Muscle layer of colon (tissue), 2 donors: ENCODE measurements at regions not wholly inside any gene's neighbourhood (a gene's known extent, or its start where the extent isn't known, plus 50 kb on each side); places are given as distances from the start of the nearest gene placed in this dataset.
"Not testable (repeated sequence)": the region's sequence is repeated elsewhere in the genome, so short reads cannot be mapped to it uniquely, and the experiment has no call there.

Source experiments
- H3K27ac ChIP-seq: one replicate; pipeline ENCODE4 v1.7.0; 2013; ENCODE audit warnings: low read depth, mild to moderate bottlenecking, low read length, moderate library complexity
- H3K27me3 ChIP-seq, 2 donors: one replicate each; pipeline ENCODE4 v1.7.0; 2013; ENCODE audit warnings: low read length in 2 of 2, mild to moderate bottlenecking in 2 of 2; ENCODE audit not compliant: insufficient read depth in 2 of 2, control insufficient read depth in 1 of 2
- H3K36me3 ChIP-seq: one replicate; pipeline ENCODE4 v1.7.0; 2013; ENCODE audit warnings: mild to moderate bottlenecking, low read length; ENCODE audit not compliant: insufficient read depth
- H3K4me1 ChIP-seq: one replicate; pipeline ENCODE4 v1.7.0; 2013; ENCODE audit warnings: mild to moderate bottlenecking, low read length; ENCODE audit not compliant: insufficient read depth
- H3K4me3 ChIP-seq, 2 donors: one replicate each; pipeline ENCODE4 v1.7.0; 2013; ENCODE audit warnings: low read length in 2 of 2, low read depth in 1 of 2, mild to moderate bottlenecking in 1 of 2, moderate library complexity in 1 of 2
- H3K9ac ChIP-seq: one replicate; pipeline ENCODE4 v1.7.0; 2013; ENCODE audit warnings: low read length
- H3K9me3 ChIP-seq: one replicate; pipeline ENCODE4 v1.7.0; 2013; ENCODE audit warnings: mild to moderate bottlenecking, low read length
- donor health status: abdominal sarcoma.
- donor health status: Adenocarcinoma of cecum.

DNA sequence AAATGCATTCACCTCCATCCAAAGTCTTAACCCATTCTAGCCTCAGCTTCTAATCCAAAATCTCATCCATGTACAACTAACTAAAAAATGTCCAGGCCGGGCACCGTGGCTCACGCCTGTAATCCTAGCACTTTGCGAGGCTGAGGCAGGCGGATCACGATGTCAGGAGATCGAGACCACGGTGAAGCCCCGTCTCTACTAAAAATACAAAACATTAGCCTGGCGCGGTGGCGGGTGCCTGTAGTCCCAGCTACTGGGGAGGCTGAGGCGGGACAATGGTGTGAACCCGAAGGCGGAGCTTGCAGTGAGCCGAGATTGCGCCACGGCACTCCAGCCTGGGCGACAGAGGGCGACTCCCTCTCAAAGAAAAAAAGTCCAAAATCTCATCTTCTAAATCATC is 523.0 kb downstream of the DIPK2A start:
- not testable (repeated sequence) for H3K36me3 ChIP-seq, H3K4me1 ChIP-seq, H3K4me3 ChIP-seq, H3K9me3 ChIP-seq, H3K27ac ChIP-seq, H3K9ac ChIP-seq, H3K27me3 ChIP-seq

DNA sequence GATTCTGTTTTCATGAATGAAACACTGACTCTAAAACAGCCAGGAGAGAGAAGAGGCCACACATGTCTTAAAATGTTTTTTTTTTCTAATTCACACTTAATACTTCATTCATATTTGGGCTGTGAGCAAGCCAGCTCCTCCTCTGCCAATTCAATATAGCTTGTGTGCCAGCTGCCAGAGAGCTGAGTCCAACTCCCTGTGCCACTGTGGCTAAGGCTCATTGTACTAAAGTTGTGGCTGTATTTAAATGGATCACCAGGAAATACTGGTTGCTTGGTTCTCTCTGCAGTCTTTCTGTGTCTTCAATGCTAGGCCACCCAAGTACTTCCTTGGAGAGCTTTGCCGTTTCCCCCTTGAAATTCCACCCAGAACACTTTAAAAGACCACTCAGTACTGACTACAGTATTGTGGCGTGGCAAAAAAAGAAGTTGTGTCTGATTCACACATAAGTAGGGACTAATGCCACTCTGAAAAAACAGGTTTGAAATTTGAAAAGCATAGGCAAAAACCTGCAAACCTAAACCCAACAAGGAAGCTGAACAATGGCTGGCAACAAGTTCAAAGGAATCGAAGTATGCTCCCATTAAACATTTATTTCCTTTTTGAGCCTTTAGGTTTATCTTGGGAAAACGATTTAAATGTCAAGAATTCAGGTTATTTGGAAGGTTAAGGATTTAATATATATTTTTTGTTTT is 524.7 kb downstream of the DIPK2A start:
- no peaks in the 10 kb centered on the region for H3K4me1 ChIP-seq
- no peaks in the 10 kb centered on the region for H3K27me3 ChIP-seq
- no peaks in the 10 kb centered on the region for H3K36me3 ChIP-seq
- no peak overlapping the region for H3K9ac ChIP-seq
- H3K9me3 ChIP-seq = no peaks in the 10 kb centered on the region
- no peak overlapping the region for H3K4me3 ChIP-seq
- H3K27ac ChIP-seq = no peak overlapping the region

DNA sequence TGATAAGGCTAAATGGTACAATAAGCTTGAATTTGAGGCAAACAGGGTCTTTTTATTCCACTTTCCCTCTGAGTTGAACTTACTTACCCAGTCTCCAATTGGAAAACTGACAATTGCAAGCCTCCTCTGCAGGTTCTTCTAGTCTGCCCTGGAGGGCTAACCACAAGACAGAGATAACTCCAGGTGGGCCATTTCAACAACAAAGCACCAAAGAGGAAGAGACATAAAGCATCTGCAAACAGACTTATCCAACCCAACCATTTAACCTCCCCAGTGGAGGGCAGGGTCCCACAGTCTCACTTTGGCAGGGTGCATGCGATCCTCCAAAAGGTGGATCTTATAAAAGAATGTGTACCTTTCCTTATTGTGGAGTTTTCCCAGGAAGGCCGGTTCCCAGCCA is 525.8 kb downstream of the DIPK2A start:
- Histone ChIP-seq H3K4me1 (no peaks in the 10 kb centered on the region), H3K27ac (no peak overlapping the region), H3K4me3 (no peak overlapping the region), H3K27me3 (no peaks in the 10 kb centered on the region), H3K9ac (no peak overlapping the region), H3K9me3 (no peaks in the 10 kb centered on the region), H3K36me3 (no peaks in the 10 kb centered on the region)

DNA sequence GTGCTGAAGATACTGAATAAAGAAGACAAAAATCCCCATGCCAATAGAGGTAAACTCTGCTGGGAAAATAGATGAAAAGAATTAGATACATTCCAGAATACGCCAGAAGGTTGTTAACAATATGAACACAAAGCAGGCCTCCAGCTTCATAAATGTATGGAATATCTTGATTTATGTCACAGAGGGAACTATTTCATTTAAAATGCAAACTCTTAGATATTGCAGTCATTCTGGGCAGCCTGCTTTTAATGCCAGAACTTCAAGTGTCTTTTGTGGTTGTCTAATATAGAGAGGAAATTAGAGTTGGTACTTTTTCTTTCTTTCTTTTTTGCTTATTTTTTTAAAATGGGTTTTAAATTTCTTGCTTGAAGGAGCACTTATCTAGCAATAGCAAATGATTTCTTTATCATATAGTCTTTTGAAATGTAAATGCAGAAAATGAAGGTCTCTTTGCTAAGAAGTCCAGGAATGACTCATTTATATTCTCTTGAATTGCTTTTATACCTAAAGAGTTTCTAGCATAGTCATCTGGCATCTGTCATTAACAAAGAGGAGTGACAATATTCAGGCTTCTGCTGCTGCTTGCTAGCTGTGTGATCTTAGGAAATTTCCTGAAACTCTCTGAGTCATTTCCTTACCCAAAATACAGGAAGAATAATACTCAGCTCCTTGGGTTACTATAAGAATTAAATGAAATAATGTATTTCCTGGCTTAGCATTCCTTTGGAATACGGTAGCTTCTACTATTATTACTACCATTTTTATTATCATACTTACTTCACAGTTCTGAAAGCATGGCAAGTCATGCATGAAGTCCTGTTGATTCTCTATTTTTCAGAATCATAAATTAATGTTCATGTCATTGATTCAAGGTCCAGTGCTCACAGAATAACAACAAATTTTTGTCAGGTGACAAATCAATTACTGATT is 527.6 kb downstream of the DIPK2A start:
- Histone ChIP-seq H3K9ac (no peak overlapping the region), H3K4me3 (no peak overlapping the region), H3K36me3 (no peaks in the 10 kb centered on the region), H3K4me1 (no peaks in the 10 kb centered on the region), H3K9me3 (no peaks in the 10 kb centered on the region), H3K27me3 (no peaks in the 10 kb centered on the region), H3K27ac (no peak overlapping the region)

DNA sequence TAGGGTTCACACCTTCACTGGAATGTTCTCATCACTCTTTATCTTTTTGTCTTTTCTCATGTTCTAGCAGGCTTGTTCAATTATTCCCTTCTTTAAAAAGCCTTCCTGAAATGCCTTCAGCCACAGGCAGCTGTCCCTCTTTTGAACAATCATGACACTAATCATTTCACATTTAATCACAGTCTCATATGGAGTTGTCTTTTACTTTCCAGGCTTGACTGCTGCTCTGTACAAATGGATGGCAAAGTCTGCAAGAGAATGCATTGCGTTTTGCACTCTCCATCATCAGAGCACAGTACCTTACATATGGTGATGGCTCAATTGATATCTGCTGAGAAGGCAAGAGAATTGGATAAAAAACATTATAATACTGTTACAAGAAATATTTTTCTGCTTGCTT is 529.8 kb downstream of the DIPK2A start:
- H3K27me3 ChIP-seq = no peaks in the 10 kb centered on the region
- no peak overlapping the region for H3K4me3 ChIP-seq
- H3K27ac ChIP-seq = no peak overlapping the region
- H3K9me3 ChIP-seq = no peaks in the 10 kb centered on the region
- H3K9ac ChIP-seq = no peak overlapping the region
- H3K4me1 ChIP-seq = no peaks in the 10 kb centered on the region
- H3K36me3 ChIP-seq = no peaks in the 10 kb centered on the region

DNA sequence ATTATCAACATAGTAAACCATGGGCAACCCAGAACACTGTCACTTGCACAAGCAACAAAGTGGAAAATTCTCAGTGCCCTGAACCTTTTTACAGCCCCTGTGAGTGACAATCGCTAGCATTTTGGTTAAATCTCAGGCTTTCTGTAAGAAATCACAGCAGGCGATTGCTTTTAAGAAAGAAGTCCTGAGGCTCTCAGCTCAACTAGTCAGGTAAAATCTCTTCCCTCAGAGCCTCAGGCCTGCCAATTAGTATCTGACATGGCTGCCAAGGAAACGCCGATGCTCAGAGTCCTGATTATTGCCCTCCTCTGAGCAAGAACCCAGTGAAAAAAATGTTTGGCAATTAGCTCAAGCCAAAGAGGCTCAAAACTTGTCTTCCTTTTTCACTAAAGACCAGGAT is 530.8 kb downstream of the DIPK2A start:
- Histone ChIP-seq H3K27me3 (no peaks in the 10 kb centered on the region), H3K27ac (no peak overlapping the region), H3K36me3 (no peaks in the 10 kb centered on the region), H3K9me3 (no peaks in the 10 kb centered on the region), H3K4me1 (no peaks in the 10 kb centered on the region), H3K4me3 (no peak overlapping the region), H3K9ac (no peak overlapping the region)

DNA sequence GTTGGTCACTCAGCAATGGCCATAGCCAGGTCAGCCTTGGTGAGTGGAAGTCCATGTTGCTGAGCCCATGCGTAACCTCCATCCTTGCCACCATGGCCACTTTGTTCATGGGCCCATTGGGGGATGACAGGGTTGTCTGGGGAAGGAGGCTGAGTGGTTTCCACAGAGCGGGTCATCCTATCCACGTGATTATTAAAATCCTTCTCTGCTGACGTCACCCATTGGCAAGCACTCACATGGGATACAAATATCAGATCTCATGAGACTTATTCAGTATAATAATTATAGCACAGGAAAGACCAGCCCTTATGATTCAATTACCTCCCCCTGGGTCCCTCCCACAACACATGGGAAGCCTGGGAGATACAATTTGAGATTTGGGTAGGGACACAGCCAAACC is 534.8 kb downstream of the DIPK2A start:
- not testable (repeated sequence) for H3K9me3 ChIP-seq, H3K27me3 ChIP-seq, H3K36me3 ChIP-seq, H3K27ac ChIP-seq, H3K9ac ChIP-seq, H3K4me3 ChIP-seq, H3K4me1 ChIP-seq

DNA sequence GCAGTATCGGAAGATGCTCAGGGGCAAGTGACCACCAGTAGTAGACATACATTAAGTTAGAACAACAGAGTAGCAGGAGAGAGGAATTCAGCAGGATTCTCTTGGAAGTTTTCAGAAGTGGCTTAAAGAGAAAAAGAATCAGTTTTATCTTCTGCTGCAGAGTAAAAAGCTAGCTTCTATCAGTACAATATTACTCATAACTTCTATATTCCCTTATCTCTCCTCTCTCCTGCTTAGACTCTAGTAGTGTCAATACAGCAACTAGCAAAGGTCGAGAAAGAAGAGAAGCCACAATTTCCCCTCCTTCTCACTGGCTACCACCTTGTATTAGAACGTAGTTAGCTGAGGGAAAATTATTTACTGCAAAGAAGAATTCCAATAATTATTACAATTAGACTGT is 539.7 kb downstream of the DIPK2A start:
- H3K4me3 ChIP-seq = no peak overlapping the region
- H3K9me3 ChIP-seq = no peaks in the 10 kb centered on the region
- H3K27me3 ChIP-seq = no peaks in the 10 kb centered on the region
- no peak overlapping the region for H3K9ac ChIP-seq
- H3K36me3 ChIP-seq = no peaks in the 10 kb centered on the region
- no peaks in the 10 kb centered on the region for H3K4me1 ChIP-seq
- no peak overlapping the region for H3K27ac ChIP-seq

DNA sequence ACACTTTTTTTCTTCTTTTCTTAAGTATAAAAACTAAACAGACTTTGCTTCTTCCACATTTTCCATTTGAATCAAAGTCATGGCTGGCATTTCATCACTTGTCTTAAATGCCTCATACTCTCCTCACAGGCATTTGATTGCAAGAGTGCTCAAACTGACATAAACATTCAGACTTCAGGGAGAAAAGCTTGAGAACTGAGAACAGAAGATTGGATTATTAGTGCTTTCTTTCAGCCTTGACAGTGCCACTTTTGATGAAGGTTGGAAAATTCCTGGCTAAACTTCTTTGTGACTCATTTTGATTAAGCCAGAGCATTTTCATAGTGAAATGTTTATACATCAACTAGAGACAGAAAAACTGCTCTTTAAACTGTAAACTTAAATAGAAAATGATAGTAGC is 544.4 kb downstream of the DIPK2A start:
- no peaks in the 10 kb centered on the region for H3K27me3 ChIP-seq
- no peak overlapping the region for H3K9ac ChIP-seq
- H3K4me3 ChIP-seq = no peak overlapping the region
- H3K4me1 ChIP-seq = no peaks in the 10 kb centered on the region
- no peaks in the 10 kb centered on the region for H3K36me3 ChIP-seq
- no peak overlapping the region for H3K27ac ChIP-seq
- no peaks in the 10 kb centered on the region for H3K9me3 ChIP-seq

DNA sequence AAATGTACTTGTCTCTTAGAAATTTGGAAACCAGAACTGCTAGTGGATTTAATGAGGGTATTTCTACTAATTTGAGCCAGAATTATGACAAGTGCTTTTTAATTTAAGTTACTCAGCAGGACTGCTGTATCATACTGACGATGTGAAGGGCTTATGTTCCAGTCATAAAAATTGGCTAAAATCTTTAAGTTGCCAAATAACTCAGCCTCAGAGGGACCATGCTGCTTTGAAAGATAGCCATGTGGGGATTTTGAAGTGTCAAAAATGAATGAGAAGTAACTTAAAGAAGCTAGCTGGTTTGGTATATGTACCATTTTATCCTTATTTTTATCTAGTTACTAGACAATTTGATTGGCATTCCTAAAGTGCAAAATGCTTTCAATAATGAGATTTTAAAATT is 545.0 kb downstream of the DIPK2A start:
- no peaks in the 10 kb centered on the region for H3K36me3 ChIP-seq

DNA sequence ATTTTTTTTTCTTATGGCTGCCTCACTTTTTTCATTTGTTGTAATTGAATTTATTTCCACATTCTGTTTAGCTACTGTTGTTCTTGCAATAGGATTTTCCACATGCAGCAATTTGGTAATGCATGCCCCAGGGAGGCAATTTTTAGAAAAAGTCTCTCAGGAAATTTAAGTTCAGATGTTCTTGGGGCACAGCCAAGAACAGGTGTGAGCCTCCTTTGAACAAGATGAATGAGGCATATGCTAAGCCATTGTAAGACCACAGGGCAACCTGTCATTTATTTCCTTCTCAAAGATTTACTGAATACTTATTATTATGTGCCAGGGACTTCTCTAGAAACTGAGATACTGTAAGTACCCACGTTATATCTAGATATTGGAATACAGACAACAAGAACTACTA is 549.5 kb downstream of the DIPK2A start:
- H3K4me1 ChIP-seq = no peaks in the 10 kb centered on the region
- no peaks in the 10 kb centered on the region for H3K9me3 ChIP-seq
- no peak overlapping the region for H3K4me3 ChIP-seq
- no peaks in the 10 kb centered on the region for H3K27me3 ChIP-seq
- no peak overlapping the region for H3K27ac ChIP-seq
- H3K9ac ChIP-seq = no peak overlapping the region
- H3K36me3 ChIP-seq = no peaks in the 10 kb centered on the region

More for the DNA sequence above, 545.0 kb downstream of the DIPK2A start:
- Histone ChIP-seq H3K9me3 (no peaks in the 10 kb centered on the region), H3K9ac (no peak overlapping the region), H3K4me1 (no peaks in the 10 kb centered on the region), H3K27me3 (no peaks in the 10 kb centered on the region), H3K4me3 (no peak overlapping the region), H3K27ac (no peak overlapping the region)

DNA sequence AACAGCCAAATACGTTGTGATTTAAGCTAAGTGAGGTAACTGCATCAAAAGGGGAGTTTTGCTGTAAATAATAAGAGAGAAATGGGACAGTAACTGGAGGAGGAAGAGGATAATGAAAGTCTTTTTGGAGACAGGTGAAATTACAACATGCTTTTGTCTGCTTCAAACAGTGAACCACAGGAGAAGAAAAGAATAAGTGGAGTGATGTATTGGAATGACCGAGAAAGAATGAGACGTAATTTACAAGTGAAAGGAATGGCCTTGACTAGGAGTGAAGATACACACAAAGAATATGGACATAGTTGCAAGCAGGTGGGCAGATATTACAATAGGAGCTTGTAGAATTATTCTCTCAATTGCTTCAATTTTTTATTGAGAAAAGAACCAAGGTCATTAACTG is 550.8 kb downstream of the DIPK2A start:
- no peaks in the 10 kb centered on the region for H3K27me3 ChIP-seq
- no peak overlapping the region for H3K9ac ChIP-seq
- H3K4me3 ChIP-seq = no peak overlapping the region
- no peaks in the 10 kb centered on the region for H3K36me3 ChIP-seq
- no peaks in the 10 kb centered on the region for H3K9me3 ChIP-seq
- no peaks in the 10 kb centered on the region for H3K4me1 ChIP-seq
- no peak overlapping the region for H3K27ac ChIP-seq
